DMS 273 treated with DMSO at 0.1 percent for 48 hours (cell line): ENCODE measurements at regions not wholly inside any gene's neighbourhood (a gene's known extent, or its start where the extent isn't known, plus 50 kb on each side); places are given as distances from the start of the nearest gene placed in this dataset.
"Not testable (repeated sequence)": the region's sequence is repeated elsewhere in the genome, so short reads cannot be mapped to it uniquely, and the experiment has no call there.

ENCODE experiments used
- DNase-seq: peaks from one replicate; lab custom pipeline; 2025; lab: John Stamatoyannopoulos, UW

DNA sequence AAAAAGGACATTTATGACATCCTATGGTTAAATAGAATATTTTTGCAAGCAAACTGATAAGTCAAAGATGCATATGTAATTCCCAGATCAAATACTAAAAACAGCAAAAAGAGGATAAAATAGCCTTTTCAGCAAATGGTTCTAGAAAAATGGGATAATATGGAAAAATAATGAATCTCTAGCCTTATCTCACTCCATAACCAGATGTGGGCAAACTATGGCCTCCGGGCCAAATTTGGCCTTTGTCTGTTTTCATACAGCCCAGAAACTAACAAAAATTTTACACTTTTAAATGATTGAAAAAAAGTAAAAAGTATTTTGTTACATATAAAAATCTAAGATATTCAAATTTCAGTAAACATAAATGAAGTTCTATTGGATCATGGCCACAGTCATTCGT lies 215.4 kb upstream of the PRSS1 start:
- no peak for DNase-seq

DNA sequence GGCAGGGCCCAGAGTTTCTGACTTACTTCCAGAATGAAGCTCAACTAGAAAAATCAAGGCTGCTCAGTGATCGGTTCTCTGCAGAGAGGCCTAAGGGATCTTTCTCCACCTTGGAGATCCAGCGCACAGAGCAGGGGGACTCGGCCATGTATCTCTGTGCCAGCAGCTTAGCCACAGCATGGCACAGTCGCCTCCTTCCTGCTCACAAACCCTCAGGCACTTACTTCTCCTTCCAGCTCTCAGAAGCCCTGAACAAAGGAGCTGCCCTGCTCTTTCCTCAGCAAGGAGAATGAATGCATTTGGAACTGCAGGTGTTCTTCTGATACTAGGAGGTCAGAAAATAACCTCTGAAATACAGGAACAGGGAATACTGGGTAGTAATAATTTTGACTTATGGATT lies 219.7 kb upstream of the PRSS1 start:
- DNase-seq: no peak

DNA sequence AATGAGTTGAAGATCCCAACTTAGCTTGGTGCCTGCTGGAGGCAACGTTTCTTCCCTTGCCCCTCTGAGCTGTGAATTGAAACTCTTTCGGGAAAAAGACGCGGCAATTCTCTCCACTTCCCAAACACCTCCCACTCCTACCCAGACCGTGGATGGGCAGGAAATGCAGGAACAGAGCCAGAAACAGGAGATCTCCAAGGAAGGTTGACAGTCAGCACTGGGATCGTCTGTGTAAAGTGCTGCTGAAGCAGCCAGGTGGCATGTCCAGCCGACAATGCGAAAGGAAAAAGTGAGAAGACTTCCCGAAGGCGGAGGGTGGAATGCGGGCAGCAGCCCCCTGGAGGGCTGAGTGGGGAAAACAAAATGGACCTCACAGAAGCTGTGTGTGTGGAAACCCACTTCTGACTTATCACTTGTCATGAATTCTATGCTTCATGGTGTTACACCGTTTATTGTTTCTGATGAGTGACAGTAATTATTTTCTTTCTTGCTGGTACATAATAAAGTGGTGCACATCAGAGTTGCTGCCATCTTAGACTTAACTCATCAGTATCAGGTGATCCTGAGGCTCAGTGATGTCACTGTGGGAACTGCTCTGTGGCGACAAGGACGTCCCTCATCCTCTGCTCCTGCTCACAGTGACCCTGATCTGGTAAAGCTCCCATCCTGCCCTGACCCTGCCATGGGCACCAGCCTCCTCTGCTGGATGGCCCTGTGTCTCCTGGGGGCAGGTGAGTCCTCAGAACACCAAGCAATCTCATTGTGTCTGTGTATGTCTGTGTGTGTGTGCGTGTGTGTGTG lies 220.5 kb upstream of the PRSS1 start:
- DNase-seq: no peak

DNA sequence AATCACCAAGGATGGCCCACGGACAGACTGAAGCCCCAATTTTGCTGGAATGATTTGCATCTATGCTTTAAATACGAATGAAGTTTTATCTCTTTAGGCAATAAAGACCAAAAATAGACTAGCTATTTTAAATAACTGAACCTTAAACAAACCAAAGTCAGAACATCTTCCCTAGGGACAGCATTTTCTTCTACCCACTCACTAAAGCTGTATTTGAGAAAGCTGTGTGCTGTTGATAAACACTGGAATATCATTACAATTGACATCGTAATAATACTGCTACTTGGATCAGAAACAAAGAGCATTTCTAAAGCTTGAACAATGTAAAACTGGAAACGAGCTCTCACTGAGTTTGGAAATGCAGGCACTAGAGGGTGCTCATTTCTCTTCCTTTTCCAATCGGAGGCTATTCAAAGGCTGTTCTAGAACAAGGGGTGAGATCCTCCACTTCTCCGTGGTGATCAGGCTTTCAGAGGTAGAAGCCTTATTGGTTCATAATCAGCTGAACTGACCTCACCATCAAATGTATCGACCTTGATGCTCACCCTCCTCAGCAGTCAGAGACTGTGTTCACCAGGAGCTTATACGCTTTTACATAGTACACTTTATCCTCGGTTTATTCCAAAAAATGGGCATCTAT lies 225.3 kb upstream of the PRSS1 start:
- no peak for DNase-seq

GRCh38 chr7:142522735-142523134 lies 226.5 kb upstream of the PRSS1 start:
- DNase-seq: no peak

- not testable (repeated sequence) for DNase-seq
These were observed 228.4 kb upstream of the PRSS1 start for GRCh38 chr7:142520885-142521284.

DNA sequence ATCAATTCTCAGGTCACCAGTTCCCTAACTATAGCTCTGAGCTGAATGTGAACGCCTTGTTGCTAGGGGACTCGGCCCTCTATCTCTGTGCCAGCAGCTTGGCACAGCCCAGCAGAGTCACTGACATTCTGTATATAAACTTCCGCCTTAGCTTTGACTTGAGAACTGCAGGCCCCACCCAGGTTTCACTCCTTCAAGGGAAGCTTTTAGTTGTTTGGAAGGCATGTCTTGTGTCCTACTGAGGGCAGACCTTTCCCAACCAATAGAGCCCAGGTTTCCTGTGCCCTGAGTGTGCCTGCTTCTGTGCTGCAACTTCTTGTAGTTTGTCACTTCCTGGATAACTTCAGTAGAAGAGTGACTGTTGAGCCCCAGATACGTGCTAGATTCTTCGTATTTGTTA lies 228.8 kb upstream of the PRSS1 start:
- DNase-seq: not testable (repeated sequence)

DNA sequence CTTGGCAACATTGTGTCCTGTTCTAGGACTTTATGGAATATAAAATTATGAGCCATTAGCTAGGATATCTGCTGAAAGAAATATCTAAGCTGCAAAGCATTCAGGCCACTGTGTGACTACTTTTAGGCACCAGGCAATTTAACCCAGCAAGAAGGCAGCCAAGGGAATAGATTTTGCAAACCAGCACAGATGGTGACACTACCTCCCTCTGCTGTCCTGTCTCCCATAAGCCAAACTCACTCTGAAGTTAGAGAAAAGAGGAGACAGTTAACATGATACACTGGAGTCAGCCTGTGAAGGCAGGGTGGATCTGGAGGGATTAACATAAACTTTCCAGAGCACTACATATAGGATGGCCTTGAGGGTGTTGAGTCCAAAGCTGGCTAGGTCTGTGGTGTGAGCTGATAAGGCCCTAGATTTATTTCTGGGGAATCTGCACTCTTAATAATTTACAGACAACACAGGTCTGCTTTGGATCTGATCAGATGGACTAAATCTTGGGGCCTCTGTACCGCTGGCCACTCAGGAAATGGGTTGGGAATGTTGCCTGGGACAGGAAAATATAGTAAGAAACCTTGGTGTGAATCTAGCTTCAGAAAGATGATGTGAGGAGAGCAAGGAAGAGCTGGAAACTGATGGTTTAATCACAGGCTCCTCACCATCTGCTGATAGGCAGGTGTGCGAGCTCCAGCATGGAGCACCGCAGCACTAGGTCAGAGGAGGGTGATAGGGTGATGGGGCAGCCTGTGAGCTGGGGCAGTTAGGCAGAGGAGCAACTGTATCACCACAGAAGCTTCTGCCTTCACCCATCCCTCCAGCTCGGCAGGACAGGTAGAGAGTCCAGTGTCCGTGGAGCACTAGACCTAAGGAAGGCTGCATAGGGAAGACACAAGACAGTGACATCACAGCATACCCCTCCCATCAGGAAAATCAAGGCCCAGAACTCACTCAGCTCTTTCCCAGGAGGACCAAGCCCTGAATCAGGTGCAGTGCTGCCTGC lies 229.9 kb upstream of the PRSS1 start:
- no peak for DNase-seq

DNA sequence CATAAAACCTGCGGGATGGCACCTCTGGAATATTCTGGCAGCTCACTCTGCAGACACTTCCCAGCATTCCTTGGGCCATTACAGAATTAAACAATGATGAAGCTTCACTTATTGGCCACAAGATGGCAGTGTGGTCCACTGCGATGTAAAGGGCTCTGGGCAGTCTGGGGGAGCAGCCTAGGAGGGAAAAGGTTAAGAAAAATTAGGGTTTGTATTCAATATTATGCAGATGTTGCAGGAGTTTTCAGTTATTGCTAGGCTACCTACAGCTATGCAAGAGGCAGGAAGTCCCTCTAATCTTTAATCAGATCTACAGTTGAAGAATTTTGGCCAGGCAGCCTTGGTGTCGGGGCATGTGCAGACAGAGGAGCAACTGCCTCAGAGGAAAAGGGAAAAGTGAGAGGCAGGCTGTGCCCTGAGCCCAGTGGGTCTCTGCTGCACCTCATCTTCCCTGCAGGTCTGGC lies 233.2 kb upstream of the PRSS1 start:
- DNase-seq: peak; percentile 8

DNA sequence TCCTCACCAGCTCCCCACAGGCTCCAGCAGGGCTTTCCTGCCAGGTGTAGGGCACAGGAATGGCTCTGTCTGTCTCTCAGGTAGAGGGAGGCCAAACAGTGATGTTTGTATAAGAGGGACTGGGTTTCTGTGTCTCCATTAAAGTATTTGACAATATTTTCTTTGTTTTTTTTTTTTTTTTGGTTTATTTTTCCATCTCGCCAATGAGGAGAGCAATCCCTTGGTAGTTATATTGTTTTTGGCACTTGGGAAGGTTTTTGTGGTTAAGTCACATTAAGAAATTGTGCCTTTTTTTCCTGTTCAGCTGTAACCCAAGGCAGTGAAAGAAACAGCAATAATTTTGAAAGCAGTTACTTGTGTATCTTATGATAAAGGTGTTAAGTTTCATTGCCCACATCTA lies 234.6 kb upstream of the PRSS1 start:
- not testable (repeated sequence) for DNase-seq

DNA sequence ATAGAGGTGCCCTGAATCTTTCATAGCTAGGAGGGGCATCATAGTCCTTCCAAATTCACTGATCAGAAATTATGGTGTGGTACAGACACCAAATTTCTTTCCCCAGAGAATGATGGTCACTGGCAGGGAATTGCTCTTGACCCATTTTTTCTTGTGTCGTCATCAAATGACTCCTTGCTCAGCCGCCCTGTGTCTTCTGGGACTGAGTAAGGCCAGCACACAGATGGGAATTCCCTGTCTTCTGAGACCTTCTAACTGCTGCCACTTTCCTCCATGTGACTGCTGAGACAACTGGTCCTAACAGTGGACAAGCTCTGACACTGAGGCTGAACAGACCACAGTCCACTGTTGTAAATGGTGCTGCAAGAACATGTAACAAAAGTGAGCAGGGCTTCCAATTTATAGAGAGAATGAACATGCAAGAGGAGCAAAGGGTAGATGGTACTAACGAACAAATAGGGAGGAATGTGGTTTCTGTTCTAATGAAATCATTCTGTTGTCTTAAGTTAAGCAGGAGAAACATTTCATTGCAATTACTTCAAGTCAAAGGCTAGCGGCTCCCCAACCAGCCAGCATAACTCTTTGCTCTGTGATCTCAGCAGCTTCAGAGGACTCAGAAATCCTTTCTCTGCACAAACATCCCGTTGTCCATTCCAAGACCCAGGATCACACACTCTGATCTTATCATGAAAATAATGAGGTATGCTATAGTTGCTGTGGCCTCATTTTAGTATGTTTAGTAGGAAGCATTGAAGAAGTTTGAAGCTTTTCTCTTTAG lies 235.9 kb upstream of the PRSS1 start:
- no peak for DNase-seq

DNA sequence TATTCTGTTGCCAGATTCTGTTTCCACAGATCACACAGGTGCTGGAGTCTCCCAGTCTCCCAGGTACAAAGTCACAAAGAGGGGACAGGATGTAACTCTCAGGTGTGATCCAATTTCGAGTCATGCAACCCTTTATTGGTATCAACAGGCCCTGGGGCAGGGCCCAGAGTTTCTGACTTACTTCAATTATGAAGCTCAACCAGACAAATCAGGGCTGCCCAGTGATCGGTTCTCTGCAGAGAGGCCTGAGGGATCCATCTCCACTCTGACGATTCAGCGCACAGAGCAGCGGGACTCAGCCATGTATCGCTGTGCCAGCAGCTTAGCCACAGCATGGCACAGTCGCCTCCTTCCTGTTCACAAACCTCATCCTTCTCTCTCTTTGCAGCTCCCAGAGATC lies 237.5 kb upstream of the PRSS1 start:
- DNase-seq: no peak

GRCh38 chr7:142511374-142511773 lies 237.9 kb upstream of the PRSS1 start:
- no peak for DNase-seq

DNA sequence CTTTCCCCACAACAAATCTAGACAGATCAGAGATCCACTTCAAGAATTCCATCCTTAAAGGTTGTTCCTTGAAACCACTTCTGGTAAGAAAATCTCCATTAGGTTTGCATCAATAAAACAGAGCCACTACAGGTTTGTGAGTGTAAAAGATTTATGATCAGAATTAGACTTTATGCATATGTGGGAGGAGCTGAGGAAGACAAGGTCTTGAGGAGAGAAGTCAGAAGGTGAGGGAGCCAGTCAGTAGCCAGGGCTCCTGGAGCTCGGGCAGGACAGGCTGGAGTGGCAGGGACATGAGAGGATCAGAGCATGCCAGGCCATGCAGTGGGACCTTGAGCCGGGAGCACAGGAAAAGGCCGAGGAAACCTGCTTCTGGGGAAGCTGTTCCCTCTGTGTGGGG lies 240.0 kb upstream of the PRSS1 start:
- DNase-seq: not testable (repeated sequence)

DNA sequence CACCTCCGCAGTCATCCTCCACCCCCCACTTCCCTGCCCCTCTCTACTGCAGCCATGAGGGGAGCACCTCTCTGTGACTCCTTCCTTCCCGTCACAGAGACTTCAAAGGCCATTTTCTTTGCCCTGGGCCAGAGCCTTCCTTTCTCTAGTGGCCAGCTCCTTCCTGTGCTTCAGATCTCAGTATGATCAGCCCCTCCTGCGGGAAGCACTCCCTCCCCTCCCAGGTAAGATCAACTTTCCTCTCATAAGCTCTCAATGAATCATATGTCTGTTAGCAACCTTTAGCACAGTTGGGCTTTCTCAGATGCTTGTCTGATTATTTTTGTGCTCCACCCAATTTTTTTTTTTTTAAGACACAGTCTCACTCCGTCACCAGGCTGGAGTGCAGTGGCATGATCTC lies 241.0 kb upstream of the PRSS1 start:
- no peak for DNase-seq

DNA sequence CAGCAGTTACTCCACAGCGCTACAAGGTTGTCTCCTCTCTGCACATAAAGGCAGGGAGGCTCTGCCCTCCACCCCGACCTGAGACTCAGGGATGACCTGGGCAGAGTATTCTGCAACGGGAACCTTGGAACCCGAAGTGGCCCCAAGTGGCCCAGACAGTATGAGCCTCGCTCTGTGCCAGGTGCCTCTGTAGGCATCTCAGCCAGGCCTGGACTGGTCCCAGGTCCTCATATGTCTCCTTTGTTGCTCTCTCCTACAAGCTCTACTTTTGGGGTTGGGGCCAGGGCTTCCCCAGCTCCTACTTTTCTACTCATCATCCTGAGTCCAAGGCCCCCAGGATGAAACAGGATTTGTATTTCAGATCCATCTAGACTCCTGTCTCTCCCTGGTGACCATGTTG lies 241.5 kb upstream of the PRSS1 start:
- DNase-seq: no peak

DNA sequence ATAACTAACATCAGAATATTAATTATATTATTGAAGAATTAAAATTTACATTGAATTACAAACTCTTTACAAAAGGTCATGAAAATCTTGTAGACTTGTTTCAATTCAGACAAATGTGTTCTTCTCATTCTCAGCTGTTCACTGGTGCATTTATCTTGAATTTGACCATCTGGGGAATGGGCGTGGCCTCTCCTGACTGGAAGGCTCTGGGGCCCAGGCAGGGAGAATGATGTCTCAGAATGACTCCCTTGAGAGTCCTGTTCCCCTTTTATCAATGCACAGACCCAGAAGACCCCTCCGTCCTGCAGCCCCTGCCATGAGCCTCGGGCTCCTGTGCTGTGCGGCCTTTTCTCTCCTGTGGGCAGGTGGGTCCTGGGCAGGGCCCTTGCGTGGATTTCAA lies 242.2 kb upstream of the PRSS1 start:
- not testable (repeated sequence) for DNase-seq

DNA sequence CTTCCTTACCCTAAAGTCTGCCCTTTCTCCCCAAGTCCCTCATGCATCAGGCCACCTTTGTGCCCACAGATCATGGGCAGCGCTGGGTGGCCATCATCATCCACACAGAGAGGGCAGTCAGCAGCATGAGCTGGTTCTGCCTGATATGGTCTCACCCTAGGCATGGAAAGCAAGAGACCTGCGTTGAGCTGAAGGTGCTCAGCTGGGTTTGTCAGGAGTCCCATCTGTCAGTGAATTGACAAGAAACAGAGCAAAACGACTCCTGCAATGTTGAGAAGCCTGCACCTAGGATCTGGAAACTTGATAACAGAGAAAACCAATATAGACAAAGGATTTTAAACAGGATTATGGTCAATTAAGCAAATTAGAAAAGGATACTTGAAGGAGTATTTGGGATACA lies 242.7 kb upstream of the PRSS1 start:
- no peak for DNase-seq

GRCh38 chr7:142503949-142504348 lies 245.3 kb upstream of the PRSS1 start:
- DNase-seq: not testable (repeated sequence)

GRCh38 chr7:142503036-142503435 lies 245.2 kb upstream of the PRSS58 start:
- DNase-seq: no peak

GRCh38 chr7:142501434-142501833 lies 243.6 kb upstream of the PRSS58 start:
- no peak for DNase-seq

DNA sequence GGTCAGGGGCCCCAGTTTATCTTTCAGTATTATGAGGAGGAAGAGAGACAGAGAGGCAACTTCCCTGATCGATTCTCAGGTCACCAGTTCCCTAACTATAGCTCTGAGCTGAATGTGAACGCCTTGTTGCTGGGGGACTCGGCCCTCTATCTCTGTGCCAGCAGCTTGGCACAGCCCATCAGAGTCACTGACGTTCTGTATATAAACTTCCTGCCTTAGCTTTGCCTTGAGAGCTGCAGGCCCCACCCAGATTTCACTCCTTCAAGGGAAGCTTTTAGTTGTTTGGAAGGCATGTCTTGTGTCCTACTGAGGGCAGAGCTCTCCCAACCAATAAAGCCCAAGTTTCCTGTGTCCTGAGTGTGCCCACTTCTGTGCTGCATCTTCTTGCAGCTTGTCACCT lies 242.5 kb upstream of the PRSS58 start:
- DNase-seq: no peak
